ENCODE measurements at regions not wholly inside any gene's neighbourhood (a gene's known extent, or its start where the extent isn't known, plus 50 kb on each side); places are given as distances from the start of the nearest gene placed in this dataset.
"Not testable (repeated sequence)": the region's sequence is repeated elsewhere in the genome, so short reads cannot be mapped to it uniquely, and the experiment has no call there.

GRCh38 chrX:69060631-69061408, 104.4 kb downstream of the PJA1 start:
- DNase-seq, result no peak

GRCh38 chrX:69055193-69055592, 110.1 kb downstream of the PJA1 start:
- DNase-seq, result no peak

- not testable (repeated sequence) for DNase-seq
Observed at GRCh38 chrX:69054497-69054896, 110.8 kb downstream of the PJA1 start.

DNA sequence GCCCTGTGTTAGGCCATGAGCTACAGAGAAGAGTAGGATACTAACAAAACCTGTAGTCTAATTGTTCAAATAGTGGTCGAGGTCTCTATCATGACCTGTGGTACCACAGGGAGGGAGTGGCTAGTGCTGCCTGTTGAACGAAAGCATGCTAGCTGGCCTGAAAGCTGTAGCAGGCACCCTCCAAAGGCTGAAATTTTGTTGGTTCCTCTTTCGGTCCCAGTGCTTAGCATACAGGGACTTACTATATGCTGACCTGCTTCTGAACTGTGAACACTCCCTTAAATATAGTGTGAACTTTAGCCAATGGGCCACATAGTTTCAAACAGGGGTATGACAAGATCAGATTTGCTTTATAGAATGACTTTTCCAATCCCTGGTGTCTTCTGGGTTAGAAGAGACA, 113.4 kb downstream of the PJA1 start:
- DNase-seq, result no peak

- DNase-seq, result no peak
Observed at GRCh38 chrX:69050051-69050765, 115.0 kb downstream of the PJA1 start.

DNA sequence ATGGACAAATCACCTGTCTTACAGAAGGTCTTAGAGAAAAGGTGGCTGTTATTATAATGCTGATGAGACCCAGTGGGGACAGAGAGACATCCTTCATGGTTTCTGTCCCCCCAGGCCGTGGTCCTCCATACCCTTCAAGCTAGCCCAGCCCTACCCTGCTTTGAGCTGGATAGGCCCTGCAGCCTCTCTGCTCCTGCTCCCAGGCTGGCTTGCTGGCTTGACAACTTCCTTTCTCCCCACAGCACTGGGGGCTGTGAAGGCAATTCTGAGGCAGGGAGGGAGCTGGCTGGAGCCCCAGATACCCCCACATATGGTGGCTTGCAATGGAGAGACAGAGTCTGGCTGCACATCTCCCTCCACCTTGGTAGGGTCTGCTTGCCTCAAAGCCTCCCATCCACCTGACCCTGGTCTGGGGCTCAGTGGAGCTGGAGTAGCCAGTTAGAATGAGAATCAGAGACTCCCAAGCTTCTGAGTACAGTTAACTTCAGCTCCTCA, 118.2 kb downstream of the PJA1 start:
- no peak for DNase-seq

DNA sequence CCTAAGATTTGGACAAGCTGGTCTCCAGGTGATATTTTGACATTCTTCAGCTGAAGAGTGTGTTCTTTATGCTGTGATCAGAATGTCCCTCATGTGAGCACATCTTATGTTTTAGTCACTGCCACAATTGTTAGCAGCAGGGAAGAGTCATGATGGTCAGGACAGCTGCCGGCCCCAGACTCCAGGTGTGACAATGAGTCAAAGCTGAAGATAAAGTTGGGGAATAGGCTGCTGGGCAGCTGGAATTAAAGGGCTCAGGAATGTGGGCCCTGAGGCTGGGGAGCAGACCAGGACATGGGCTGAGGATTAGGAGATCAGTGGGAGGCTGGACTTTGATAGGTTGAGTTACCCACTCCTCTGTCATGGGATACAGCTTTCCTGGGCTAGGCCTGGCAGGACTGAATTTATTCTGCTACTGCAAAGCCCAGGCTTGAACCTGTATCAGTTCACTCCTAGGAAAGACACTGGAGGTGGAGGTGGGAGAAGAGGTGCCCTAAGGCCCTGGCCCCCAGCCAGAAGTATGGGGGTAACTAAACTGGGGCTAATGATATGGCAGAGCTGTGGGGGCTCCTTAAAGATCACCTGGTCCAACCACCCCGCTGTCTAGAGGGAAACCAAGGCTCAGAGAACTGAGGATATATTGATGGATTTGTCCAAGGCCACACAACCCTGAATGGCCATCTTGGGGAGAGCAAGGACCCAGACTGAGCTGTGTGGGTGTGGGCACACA, 119.5 kb downstream of the PJA1 start:
- DNase-seq, result no peak

GRCh38 chrX:69038816-69039215, 126.4 kb downstream of the PJA1 start:
- DNase-seq, result no peak

DNA sequence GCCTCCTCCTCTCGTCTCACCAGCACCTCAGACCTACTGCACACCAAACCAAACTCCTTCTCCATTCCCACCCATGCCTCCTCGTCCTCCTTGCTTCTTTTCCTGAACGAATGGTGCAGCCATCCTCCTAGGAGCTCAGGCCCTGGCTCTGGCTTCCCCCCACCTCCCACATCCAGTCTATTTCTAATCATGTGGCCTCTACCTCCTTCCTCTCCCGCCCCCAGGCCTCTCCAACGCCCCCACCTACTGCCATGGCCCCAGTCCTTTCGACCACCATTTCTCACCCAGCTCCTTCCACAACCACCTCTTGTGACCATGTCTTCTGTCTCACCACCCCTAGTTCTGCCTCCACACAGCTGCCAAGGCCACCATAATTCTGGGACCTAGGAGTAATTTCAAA, 127.1 kb downstream of the PJA1 start:
- no peak for DNase-seq

GRCh38 chrX:69037786-69038185, 127.5 kb downstream of the PJA1 start:
- no peak for DNase-seq

- DNase-seq, result no peak
Observed at GRCh38 chrX:69036674-69037573, 128.3 kb downstream of the PJA1 start.

GRCh38 chrX:69034451-69034850, 130.8 kb downstream of the PJA1 start:
- DNase-seq, result no peak

DNA sequence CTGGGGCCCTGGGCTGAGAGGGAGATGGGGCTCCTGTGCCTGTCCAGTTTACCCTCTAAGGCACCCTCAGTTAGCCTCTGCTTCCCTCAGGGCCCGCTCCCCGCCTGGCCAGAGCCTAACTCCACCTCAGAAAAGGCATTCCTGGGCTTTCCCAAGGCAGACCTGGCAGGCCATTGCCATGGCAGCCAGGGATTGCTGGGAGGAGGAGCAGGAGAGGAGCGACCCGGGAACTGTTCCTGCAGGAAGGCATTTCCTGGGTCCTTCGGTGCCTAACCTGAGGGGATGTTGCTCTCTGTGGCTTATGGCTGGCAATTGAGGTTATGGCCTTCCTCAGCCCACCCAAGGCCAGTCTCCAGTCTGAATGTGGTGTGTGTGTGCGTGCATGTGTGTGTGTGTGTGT, 131.3 kb downstream of the PJA1 start:
- DNase-seq, result no peak

- no peak for DNase-seq
Observed at GRCh38 chrX:69032601-69033000, 132.7 kb downstream of the PJA1 start.

- DNase-seq, result no peak
Observed at GRCh38 chrX:69031971-69032391, 133.3 kb downstream of the PJA1 start.

GRCh38 chrX:69031181-69031580, 134.1 kb downstream of the PJA1 start:
- DNase-seq, result no peak

DNA sequence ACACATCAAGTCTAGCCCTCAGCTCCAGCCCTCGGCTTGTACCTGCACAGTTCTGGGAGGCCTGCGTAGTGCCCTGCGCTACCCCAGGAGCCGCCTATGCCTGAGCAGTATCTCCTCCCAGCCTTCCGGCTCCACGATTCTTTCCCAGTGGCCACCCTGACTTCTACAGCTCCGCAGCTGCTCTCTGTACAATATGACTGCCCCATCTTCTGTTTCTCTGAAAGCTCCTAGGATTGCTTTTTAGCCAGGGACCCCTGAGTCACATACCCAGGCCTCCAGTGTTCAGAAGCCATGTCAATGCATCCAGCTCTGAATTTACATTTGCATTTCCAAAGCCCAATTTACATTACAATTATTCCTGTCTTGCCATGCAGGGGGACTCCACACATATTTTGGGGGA, 135.5 kb downstream of the PJA1 start:
- DNase-seq, result no peak

- no peak for DNase-seq
Observed at GRCh38 chrX:69028761-69029120, 136.5 kb downstream of the PJA1 start.

DNA sequence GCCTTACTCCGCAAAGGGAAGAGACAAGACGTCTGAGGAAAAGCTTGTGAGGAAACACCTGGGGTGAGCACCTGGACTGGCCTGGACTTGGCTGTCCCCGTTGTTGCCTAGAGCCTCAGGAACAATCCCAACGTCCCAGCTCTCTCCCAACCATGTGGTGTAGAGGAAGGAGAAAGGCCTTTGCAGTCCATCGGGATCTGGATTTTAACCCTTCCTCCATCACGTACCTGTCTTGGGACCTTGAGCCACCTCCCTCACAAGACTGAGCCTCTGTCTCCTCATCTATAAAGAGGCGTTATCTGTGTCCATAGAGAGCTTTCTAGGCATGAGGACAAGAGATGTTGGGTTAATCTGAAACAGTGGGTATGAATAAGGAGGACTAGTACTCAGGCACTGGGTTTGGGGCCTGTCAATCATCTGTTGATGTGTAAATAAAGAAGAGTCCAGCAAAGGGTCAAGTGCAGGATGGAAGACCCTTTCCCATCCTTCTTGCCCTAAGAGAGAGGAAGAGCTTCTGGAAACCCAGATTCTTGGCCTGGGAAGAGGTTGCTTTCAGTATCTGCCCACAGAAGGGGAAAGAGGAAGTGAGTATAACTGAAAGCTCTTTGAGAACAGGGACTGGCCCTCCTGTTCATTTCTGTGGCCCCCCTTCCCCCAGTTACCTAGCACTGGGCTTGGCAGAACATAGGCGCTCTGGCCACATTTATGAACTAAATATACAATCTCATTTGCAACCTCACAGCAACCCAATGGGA, 137.1 kb downstream of the PJA1 start:
- DNase-seq, result no peak

DNA sequence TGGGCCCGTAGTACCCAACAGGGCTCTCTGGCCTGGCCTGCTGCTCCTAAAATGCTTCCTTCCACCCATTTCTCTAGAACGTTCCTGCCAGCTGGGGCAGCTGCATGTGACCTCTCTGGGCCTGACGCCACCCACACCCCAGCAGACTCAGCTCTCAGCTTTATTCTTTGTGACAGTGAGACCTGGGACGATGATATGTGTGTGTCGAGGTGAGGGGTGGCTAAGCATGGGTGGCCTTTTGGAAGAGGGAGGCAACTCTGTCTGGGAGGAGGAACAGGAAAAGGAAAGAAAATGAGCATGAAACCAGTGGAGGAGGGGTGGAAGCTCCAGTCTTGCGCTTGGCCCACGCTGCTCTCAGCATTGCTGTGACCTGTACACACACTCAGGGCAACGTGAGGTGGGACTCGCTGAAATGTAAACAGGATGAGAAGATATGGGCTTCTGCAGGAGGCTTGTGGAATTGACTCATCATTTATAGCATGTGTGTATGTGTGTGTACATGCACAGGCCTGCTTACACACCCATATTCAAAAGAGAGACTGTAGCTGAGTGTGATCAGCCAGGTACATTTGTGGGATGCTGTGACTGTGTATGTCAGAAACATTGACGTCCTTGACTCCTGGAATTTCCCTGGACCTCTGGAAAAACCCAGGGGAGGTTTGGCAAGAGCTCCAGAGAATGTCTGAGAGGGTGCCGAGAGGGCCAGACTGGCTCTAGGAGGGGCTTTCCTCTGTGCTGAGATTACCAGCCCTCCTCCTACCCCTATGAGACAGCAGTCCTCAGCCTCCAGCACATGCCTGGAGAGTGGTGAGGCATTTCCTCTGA, 137.9 kb downstream of the PJA1 start:
- no peak for DNase-seq

GRCh38 chrX:69025802-69026301, 139.4 kb downstream of the PJA1 start:
- DNase-seq, result no peak
